ENCODE measurements at regions not wholly inside any gene's neighbourhood (a gene's known extent, or its start where the extent isn't known, plus 50 kb on each side); places are given as distances from the start of the nearest gene placed in this dataset.
"Not testable (repeated sequence)": the region's sequence is repeated elsewhere in the genome, so short reads cannot be mapped to it uniquely, and the experiment has no call there.

GRCh38 chr12:127589541-127589940, 677.4 kb upstream of the TMEM132C start:
- no peak for DNase-seq

GRCh38 chr12:127590868-127591267, 676.1 kb upstream of the TMEM132C start:
- DNase-seq = peak; percentile 39

- DNase-seq = no peak
These were observed 674.7 kb upstream of the TMEM132C start for GRCh38 chr12:127592245-127592644.

- DNase-seq = no peak
These were observed 672.5 kb upstream of the TMEM132C start for GRCh38 chr12:127594351-127594970.

GRCh38 chr12:127595506-127595905, 671.5 kb upstream of the TMEM132C start:
- no peak for DNase-seq

GRCh38 chr12:127596891-127597290, 670.1 kb upstream of the TMEM132C start:
- DNase-seq = no peak

GRCh38 chr12:127599436-127599835, 667.5 kb upstream of the TMEM132C start:
- DNase-seq = no peak

- no peak for DNase-seq
These were observed 666.8 kb upstream of the TMEM132C start for GRCh38 chr12:127600211-127600610.

- DNase-seq = no peak
These were observed 660.4 kb upstream of the TMEM132C start for GRCh38 chr12:127606476-127607015.

GRCh38 chr12:127607146-127607725, 659.7 kb upstream of the TMEM132C start:
- no peak for DNase-seq

GRCh38 chr12:127608359-127608758, 658.6 kb upstream of the TMEM132C start:
- not testable (repeated sequence) for DNase-seq

- DNase-seq = no peak
These were observed 653.9 kb upstream of the TMEM132C start for GRCh38 chr12:127613056-127613455.

- DNase-seq = peak; percentile 9
These were observed 646.9 kb upstream of the TMEM132C start for GRCh38 chr12:127619869-127620734.

GRCh38 chr12:127620735-127621355, 646.1 kb upstream of the TMEM132C start:
- peak; percentile 38 for DNase-seq

GRCh38 chr12:127621366-127621765, 645.6 kb upstream of the TMEM132C start:
- DNase-seq = peak; percentile 34

- DNase-seq = no peak
These were observed 643.6 kb upstream of the TMEM132C start for GRCh38 chr12:127623362-127623761.

GRCh38 chr12:127625176-127625771, 641.7 kb upstream of the TMEM132C start:
- no peak for DNase-seq

- DNase-seq = no peak
These were observed 638.3 kb upstream of the TMEM132C start for GRCh38 chr12:127628645-127629044.

- DNase-seq = no peak
These were observed 637.7 kb upstream of the TMEM132C start for GRCh38 chr12:127629066-127629820.

GRCh38 chr12:127632461-127632860, 634.5 kb upstream of the TMEM132C start:
- DNase-seq = no peak

GRCh38 chr12:127635838-127636237, 631.1 kb upstream of the TMEM132C start:
- no peak for DNase-seq

GRCh38 chr12:127636882-127637281, 630.1 kb upstream of the TMEM132C start:
- no peak for DNase-seq

Data from retina (tissue), 1 donor.